GM18511 (cell line): ENCODE measurements at regions not wholly inside any gene's neighbourhood (a gene's known extent, or its start where the extent isn't known, plus 50 kb on each side); places are given as distances from the start of the nearest gene placed in this dataset.

Source experiments
- ATAC-seq: cut with Tn5 transposase; IDR thresholded peaks from one replicate; pipeline ENCODE4 v1.9.1; 2021; ENCODE audit warnings: mild to moderate bottlenecking, moderate library complexity; ENCODE audit not compliant: unreplicated experiment

DNA sequence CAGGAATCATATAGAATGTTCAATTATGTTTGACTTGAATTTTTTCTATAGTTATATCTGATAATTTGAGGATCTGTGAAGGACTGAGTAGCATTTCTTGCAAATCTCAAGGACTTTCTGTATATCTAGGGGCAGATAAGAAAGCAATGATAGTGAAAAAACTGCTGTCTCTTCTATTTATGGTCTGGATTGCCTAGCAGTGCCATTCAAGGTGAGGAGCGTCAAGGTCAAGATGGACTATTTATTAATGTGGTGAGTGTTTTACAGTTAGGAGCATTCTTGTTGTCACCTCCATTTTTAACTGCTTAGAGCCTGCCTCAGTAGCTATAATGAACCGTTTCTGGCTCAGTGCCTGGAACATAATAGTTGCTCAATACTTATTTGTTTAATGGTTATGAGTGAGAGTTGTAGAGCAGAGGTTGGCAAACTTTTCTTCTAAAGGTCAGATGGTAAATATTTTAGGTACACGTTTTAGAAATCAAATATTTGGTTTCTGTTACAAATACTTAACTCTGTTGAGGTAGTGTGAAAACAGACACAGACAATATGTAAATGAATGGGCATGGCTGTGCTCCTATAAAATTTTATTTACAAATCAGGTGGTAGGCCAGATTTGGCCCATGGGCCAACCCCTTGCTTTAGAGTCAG, 523.2 kb upstream of the IGFBP7 start:
- no peak for ATAC-seq

DNA sequence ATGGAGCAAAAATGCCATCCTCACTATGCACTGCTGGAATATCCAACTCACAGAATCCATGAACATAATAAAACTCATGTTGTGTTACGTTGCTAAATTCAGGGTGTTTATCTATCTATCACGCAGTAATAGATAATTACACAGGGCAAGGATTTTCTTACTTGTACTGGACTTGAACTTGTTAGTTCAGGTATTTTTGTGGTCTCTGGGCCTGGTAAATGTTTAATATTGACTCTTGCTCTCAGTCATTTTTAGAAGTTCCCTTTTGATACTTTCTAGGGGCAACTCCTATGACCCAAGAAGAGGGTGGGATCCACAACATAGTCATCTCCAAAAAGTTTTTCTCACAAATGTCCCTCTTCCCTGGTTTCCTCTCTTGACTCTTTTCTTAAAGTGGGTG, 522.4 kb upstream of the IGFBP7 start:
- ATAC-seq: no peak

DNA sequence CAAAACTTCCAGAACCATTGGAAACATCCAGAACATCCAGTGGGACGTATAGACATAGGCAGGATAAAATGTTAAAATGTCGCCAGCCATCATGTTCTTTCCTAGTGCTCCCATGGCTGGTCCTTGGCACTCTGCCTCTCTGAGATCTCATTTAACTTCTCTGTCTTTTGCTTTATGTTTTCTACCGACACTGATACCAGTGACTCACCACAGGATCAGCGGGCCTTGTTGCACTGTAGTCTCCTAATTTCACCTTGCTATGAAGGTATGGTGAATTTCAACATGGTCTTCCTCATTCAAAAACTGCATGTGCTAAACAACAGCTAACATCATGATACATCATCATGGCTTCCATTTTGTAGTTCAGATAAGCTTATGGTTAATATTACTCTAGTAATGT, 521.0 kb upstream of the IGFBP7 start:
- ATAC-seq: no peak

DNA sequence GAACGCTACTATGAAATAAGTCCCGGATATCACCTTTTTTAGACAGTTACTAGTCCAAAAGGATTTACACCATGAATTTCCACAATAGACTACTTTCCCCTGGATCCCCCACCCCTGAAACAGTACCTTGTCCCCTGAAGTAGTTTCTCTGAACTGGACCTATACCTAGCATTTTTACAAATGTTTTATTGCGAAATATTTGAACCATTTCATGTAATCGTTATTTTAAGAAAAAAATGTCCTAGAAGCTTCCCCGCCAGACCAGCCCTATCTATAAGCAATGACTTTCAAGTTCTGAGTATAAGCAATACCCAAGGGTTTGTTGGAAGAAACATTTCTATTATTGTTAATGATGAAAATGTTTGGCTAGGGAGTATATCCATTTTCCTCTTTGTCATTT, 517.8 kb upstream of the IGFBP7 start:
- ATAC-seq: no peak

DNA sequence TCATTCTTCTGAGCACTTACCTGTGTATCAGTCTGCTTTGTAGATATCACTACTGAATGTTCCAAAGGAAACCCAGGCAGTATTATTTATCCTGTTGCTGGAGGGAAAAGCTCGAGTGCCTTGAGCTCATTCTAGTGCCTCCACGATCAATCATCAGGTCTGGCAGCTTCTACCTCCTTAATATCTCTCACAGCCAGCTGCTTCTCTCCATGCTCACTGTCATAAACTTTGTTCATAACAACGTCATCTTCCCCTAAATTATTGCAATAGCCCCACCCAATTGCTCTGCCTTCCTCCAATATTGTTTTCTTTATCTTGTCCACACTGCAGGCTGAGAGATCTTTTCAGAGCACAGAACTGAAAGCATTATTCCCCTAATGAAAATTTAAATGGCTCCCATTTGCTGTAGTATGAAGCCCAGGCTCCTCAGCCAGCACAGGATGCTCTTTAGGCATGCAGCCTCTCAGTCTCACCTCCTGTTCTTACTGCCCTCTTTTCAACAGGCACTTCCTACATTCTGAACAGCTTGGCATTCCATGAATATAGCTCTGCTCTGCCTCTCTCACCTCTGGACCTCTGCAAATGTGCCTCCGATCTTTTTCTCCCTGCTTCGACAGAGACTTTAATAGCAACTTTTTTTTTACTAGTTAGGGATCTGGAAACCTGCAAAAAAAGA, 504.2 kb upstream of the IGFBP7 start:
- ATAC-seq: no peak

DNA sequence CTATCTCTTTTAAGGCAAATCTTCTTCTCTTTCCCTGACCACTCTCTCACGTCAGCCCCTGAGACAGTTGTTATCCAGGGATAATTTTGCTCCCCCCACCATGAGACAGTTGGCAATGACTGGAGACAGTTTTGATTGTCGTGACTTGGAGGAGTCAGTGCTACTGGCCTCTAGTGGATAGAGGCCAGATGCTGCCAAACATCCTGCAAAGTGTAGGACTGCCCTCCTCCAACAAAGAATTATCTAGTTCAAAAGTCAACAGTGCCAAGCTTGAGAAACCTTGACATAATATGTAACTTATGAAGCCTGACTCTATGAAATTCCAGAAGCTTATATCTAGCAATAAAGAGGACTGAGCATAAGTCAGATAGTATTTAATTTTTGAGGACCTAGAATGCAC, 502.1 kb upstream of the IGFBP7 start:
- ATAC-seq: no peak

DNA sequence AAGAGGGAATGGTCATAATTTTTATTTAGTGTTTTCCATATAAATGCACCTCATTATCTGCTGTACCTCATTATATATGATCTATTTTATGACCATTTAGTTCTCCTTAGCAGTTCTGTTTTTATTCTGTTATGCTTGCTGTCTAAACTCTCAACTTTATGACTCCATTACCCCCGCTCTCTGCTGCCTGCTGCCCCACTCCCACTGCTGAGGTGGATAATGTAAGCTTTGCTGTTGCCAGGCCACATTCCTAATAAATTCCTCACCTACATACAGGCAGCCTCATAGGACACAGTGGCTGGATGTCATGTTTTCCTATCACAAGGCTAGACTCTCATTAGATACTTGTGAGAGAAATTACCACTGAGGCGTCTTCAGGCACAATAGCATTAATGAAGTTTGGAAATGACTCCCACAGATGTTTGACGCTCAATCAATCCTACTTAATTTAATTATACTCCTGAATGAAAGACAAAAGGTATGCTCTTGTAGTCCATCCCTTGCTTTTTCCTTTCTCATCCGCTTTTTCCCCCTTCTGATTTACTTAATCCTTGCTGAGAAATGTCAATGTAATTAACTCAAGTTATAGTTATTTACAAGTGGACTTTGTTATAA, 497.5 kb upstream of the IGFBP7 start:
- ATAC-seq: no peak

DNA sequence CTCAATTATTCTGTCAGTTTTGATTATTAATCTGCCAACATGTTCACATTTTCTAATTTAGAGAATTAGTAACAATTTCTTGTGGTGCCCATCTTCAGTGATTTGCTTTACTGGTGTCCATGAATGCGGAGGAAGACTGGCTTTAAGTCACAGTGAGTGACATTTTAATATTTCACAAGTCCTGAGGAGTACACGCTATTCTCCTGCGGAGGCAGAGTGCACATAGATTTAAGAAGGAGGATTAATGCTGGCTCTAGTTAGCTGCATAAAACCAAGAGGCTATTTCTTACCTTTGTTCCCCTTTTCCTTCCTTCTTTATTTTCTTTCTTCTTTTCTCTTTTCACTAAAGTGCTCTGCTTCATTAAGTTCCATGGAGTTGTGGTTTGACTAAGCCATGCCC, 495.2 kb upstream of the IGFBP7 start:
- ATAC-seq: no peak

DNA sequence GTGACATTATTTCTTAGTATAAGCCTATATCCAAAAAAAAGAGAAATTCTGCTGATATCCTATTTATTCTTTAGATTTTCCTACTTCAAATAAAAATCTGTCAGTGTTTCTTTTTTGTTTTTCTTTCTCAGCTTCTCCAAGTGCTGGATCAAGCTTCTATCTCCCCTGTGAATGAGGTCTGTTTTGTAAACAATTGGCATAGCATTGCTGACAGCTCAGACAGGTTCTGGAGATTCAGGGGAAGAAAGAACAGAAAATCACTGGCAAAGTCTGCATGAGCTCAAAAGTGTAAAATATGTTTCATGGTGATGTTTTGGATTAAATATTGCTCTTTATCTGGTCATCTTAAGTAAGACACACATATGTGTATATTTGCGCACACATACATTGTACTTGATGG, 492.0 kb upstream of the IGFBP7 start:
- no peak for ATAC-seq

DNA sequence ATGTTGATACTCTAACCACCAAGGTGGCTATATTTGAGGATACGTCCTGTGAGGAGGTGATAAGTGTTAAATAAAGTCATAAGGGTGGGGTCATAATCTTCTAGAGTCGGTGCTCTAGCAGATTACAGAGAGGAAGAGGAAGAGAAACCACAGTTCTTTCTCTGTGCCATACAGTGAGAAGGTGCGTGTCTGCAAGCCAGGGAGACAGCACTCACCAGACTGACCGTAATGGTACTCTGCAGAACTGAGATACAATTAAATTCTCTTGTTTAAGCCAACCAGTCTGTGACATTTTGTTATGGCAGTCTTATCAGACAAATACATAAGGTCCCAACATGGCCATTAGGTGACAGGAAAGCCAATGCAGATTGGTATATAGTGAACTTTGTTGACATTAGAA, 480.9 kb upstream of the IGFBP7 start:
- no peak for ATAC-seq

DNA sequence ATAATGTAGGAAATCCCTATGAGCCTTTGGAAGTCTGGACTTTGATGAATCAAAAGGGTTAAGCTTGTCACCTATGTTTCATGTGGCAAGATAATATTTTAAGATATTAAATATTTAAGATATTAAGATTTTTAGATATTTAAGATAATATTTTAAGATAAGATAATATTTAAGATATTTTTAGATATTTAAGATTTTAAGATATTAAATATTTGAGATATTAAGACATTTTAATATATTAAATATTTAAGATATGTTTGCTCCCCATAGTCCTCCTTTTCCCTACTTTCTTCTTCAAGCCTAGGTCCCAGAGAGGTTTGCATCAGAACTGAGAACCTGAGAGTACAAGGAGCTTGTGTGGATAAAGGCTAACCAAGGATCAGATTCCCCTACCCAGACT, 478.4 kb upstream of the IGFBP7 start:
- no peak for ATAC-seq

DNA sequence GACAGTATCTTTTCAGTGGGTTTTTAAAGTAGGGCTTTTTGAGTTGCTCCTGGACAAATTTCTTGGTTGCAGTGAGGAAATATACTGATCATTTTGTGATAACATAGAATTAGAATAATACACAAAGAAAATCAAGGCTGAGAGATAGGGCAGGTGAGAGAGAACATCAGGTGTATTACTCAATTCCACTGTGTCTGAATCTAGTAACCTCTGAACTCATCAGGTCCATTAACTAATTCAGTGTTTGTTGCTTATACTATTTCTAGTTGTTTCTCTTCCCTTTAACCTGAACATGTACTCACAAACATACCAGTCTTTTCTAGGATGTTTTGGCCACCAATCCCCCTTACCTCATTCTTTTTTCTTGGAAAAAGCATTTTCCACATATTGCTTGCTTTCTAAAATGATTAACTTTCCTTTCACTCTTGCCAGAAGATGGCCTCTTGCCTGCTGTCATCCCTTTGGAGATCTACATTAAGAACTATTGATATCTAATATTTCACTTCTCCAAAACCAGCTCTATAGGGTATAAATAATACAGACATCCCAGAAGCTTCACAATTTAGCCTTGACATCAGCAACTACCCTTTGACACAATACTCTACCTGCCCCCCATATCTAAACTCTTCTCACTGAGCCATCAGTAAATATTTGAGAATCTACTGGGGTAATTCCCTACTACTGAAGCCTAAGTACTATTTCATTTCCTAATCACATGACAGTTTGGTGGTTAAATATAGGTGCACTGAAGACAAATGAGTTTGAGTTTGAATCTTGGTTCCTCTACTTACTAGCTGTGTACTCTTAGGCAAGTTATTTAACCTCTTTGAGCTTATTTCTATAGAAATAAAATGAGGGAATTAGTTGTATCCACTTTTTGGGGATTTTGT, 470.8 kb upstream of the IGFBP7 start:
- no peak for ATAC-seq

DNA sequence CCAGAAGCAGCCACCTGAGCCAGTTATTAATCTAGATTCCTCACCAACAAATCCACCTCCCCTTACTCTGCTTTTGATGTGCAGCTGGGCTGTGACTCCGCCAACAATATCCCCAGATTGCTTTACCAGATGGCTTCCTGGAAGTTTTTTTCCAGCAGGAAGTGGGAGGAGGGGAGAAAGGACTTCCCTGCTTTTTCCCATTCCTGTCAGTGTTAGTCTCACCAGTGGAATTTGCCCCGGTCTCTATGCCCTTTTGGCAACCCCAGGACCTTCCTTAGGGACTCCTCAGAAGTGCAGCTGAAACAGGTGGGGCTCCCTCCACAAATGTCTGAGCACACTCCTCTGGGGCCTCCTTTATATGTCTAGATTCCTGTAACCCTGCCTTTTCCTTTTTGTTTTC, 465.2 kb upstream of the IGFBP7 start:
- ATAC-seq: no peak

DNA sequence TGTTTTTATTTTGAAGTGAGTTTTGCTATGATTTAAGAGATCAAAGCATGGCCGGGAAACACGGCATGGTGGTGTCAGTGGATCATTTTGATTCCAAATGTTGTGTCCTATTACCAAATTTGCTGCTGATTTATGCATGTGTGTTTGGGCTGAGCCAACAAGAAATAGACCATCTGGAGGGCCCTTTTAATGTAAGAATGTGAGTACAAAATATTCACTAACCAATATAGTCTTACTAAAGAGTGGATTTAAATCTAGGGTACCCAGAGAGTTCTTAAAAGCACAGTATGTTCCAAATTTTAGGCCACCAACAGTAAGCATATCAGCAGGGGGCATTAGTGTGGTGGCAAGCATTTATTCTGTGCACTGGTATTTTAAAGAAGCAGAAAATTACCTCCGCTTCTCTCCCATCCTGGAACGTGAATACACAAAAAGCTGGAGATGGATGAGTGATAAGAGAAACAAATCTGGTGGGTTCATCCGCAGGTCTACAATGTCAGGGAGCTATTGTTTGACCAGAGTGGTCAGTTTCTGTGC, 444.4 kb upstream of the IGFBP7 start:
- no peak for ATAC-seq

DNA sequence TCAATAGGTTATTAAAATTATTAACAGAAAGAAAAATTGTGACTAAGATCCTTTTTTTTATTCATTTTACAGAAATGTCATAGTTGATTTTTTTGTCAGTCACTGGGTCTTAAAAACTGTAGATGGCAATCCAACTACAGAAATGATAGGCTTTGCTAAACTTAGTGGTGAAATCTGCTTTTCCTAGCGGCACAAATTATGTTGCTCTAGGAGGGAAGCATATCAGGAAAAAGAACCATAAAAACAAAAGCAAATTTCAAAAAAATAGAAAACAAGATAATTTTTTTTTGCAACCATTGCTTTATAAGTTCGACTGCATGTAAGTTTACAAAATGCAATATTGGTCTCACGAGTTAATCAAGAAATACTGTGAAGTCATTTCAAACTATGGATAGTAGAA, 443.5 kb upstream of the IGFBP7 start:
- ATAC-seq: no peak

DNA sequence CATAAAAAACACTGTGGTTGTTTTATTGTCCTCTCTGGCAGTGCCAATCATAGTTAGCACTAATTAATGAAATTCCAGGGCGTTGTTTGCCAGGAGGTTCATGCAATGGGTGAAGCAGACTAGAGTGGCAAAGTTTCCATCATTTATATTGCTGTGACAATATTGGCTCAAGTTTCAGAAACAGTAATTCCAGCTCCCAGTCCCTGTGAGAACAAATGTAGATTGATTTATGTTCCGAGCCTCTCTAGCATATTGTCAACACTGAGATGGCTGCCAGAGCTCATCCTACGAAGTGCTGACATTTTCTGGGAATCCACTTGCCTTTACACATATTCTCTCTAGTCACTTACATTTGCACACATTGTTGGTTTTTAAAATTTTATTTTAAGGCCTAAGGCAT, 440.0 kb upstream of the IGFBP7 start:
- ATAC-seq: no peak

DNA sequence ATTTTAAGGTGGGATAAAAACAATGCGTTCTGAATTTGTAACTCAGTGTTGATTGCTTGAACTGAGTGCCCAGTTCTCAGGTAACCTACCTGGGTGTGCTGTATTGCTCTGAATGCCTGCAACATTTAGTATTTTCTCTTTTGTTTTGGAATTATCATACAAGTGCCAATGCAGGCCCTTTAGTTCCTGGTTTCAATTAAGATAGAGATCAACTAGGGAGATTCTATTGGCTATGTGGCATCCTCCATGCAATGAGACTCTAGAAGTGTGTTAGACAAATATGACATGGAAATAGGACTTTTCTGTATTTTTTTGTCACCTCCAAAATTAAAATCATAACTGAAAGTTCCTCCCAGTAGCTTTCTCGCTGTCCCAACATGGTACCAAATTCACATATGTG, 438.7 kb upstream of the IGFBP7 start:
- no peak for ATAC-seq

DNA sequence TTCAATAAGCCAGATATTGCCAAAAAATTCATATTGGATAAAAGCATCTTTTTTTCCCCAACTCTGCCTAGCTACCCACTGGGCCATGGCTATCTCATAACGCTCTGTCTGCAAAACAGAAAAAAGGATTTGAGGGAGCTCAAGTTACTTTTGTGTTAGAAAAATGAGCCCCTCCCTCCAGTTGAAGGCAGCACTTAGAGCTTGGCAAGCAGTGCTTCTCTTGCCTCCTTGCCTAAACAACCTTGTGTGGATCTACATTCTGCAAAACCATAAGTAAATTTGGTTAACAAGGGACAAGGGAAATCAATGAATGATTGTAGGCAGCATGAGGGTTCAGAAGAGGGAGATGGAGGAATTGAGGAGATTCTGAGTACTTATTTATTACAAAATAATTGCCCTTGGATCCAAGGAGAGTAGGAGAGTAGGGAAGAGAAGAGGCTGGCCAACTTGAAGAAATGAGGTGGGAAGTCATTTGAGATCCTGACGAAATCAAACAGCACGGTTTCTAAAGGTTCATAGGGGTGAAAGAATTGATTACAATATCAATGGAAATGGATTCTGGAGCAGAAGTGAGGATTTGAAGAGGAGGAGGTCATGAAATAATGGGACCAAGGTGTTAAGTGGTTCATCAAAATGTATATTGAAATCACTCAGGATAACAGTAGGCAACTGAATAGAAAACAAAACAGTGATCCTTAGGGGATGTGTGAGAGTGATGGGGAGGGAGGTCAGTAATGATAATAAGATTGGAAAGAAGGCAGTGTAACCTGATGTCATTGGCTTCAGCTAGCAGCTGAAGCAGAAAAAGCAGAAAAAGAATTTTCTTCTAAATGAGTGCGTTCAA, 434.8 kb upstream of the IGFBP7 start:
- no peak for ATAC-seq

DNA sequence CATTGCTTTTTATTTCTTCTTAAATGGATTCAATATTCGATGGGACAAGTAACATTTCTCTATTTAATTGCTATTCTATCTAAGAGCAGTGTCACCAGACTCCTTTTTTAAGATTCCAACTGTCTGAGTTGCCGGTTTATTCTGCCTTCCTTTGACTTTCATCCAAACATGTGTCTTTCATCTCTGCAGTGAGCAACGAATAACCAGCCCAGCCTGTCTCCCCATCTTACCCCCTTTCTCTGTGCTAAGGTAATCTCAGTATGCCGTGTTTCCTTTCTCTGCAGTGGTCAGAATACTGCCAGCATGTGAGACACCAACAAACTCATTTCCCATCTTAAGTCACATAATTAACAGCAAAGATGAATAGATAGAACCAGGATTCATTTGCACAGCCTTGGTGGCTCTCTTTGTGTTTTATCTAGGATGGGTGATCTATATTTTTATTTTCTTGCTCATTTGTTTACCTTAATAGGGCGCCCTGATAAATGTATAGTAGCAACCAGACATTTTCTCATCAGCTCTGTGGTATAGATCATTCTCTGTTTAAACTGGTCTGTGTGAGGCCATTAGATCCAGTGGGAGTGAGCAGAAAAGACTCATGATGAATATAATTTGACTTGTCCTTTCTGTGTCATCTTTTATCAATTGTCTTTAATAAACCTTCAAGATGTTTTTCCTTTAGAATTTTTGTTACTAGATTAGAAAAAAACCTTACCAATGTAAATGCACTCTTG, 394.8 kb upstream of the IGFBP7 start:
- no peak for ATAC-seq

DNA sequence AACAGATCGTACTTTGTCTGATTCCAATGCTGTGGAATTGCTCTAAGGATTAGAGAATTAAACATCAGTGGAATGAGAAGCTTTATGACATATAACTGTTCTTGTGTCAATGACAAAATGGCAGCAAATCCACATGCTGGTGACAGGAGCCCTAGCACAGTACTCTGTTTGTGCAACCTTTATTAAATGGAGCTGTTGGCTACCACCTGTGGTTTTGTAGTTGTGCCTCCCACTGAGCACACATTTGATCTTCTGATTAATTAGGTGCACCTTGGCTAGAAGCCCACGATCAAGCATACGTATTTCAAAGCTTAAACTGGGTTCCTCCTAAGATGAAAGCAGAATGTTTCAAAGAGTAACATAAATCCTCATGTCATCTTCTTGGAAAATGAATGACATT, 394.0 kb upstream of the IGFBP7 start:
- ATAC-seq: no peak
